ENCODE measurements at regions not wholly inside any gene's neighbourhood (a gene's known extent, or its start where the extent isn't known, plus 50 kb on each side); places are given as distances from the start of the nearest gene placed in this dataset.
"Not testable (repeated sequence)": the region's sequence is repeated elsewhere in the genome, so short reads cannot be mapped to it uniquely, and the experiment has no call there.

GRCh38 chr3:127435299-127435698, 147.5 kb upstream of the PRR20G start:
- DNase-seq: not testable (repeated sequence)

DNA sequence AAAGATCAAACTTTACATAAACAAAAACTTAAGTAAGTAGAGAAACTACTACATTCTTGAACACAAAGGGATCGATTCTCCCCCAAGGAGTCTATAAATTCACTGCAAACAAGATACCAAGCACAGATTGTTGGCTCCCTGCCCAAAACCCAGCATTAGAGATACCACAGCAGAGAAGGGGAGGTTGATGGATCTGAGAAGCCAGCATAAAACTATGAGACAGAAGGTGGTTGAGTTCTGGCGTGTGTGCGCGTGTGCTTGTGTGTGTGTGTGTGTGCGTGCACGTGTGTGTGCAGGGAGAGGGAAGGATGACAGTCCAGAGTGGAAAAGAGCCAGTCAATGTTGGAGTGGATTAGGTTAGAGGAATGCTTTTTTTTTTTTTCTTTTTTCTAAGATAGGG, 143.2 kb upstream of the PRR20G start:
- peak in 1 of 2 experiments; percentile 2 for DNase-seq

DNA sequence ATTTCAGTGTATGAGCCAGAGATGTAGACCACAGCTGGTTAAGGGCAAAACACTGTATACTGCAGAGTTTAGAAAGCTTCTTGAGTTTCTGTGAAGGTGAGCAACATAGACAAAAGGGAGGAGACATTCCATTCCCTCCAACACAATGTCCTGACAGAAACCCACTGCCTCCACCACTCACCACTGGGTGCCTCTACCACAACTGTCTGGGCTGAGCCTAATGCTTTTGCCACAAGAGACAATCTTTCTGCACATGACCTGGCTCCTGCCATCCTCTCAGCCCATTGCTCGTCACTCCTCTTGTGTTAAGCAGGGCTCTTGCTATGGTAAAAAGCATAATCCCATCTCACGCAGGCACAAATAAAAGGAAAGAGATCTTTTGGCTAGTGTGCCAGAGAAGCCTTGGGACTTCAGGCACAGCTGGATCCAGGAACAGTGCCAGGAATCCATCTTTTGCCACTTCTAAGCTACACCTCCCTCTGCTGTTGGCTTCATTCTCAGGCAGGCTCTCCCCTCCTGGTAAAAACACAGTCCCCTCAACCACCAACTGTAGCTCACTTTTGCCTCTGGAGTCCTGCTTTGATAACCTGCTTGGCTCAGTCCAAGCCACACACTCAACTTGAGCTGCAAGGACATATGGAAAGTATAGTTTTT, 140.6 kb upstream of the PRR20G start:
- no peak for DNase-seq

GRCh38 chr3:127427666-127428065, 139.8 kb upstream of the PRR20G start:
- DNase-seq: no peak

DNA sequence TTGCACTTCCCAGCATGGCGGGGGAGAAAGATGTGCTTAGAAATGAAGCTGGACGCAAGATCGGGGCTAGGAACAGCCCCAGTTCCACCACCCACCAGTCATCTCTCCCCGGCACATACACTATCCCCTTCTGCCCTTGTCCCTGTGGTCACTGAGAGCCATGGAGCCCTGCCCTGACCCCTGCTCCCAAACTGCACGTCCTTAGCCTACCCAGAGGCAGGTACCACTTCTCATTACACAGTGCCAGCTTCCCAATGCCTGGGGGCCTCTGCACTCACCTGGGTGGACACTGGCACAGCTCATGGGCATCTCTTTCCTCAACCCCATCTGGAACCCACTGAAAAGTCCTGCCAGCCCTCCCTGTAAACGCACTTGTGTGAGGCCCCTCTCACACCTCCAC, 139.3 kb upstream of the PRR20G start:
- DNase-seq: no peak

- DNase-seq: peak in 1 of 2 experiments; percentile 7
Observed at GRCh38 chr3:127426444-127427153, 138.8 kb upstream of the PRR20G start.

GRCh38 chr3:127425505-127426443, 137.9 kb upstream of the PRR20G start:
- peak; percentile 4 to 8 for DNase-seq

GRCh38 chr3:127424766-127425504, 137.1 kb upstream of the PRR20G start:
- DNase-seq: peak; percentile 1 to 8

DNA sequence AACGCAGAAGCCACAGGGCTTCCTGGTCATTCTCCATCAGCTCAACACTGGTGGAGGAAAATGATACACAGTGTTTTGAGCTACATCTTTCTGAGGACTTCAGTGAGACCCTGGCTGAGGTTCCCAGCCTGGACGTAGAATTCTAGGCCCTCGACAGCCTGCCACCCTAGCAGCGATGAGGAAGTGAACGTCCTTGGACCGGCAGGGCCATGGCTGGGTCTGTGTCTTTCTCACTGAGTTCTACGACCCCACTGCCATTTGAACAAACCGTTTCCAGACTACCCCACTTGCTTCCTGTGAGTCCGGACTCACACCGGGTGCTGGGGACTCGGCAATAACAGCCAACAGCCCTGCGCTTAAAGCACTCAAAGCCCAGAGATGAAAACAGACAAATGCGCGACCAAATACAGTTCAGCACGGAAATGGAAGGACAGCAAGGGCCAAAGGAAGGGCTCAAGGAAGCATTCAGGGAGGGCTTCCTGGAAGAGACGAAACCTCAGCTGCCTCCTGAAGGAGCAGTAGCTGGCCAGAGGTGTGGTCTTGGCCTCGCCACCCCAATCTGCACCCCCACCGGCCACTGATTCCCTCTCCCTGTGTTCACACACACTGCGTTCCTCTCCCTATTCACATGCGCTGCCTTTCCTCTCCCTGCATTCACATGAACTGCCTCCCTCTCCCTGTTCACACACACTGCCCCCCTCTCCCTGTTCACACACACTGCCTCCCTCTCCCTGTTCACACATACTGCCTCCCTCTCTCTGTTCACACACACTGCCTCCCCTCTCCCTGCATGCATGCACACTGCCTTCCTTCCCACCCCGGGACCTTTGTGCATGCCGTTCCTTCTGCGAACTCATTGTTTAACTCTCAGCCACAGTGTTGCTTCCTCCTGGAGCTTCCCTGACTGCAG, 136.3 kb upstream of the PRR20G start:
- DNase-seq: peak; percentile 8 to 14

GRCh38 chr3:127422663-127423375, 135.0 kb upstream of the PRR20G start:
- DNase-seq: peak in 1 of 2 experiments; percentile 5

DNA sequence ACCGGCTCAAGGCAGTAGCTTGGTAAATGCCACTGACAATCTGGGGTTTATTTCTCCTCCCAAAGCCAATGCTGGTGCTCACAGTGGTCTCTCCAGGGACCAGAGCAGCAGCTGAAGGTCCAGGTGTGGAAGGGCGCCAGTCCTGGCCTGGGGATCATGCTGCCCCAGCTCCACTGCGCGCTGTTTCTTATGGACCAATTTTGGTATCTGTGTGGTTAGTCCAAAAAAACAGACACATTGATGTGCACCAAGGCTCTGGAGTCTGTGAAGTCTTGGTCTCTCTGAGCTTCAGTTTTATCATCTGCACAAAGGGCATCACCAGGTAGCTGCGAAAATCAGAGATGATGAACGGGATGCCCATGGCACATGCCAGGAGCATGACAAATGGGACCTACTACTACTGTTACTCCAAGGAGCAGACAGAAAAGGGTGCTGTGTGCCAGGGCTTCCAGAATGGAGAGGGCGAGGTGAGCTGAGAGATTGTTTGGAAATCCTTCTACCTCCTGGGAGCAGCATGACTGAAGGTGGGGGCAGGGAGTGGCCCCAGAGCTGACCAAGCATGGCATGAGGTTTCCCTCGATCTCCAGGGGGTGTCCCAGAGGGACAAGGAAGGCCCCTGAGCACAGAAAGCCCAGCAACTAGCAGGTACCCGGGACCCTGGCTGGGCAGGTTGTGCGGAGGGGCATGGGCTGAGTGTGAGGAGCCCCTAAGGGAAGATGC, 134.3 kb upstream of the PRR20G start:
- peak in 1 of 2 experiments; percentile 7 for DNase-seq

DNA sequence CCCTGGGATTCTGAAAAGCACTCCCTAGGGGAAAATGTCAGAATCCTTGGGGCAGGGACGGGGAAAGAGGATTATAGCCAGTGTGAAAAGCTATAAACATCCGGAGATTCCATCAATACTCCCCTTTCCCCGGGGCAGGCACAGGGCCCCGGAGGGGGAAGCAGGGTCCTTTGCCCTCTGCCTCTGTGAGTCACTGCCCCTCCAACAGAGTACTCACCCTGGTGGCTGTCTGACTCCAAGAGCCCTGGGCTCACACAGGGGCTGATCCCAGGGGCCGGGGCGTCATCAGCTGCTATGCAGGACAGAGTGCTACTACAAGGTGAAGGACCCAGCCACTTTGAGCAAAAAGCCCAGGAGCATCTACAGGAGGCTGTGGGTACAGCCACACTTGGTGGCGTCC, 133.0 kb upstream of the PRR20G start:
- DNase-seq: no peak

GRCh38 chr3:127419641-127420553, 132.1 kb upstream of the PRR20G start:
- DNase-seq: peak in 1 of 2 experiments; percentile 4

DNA sequence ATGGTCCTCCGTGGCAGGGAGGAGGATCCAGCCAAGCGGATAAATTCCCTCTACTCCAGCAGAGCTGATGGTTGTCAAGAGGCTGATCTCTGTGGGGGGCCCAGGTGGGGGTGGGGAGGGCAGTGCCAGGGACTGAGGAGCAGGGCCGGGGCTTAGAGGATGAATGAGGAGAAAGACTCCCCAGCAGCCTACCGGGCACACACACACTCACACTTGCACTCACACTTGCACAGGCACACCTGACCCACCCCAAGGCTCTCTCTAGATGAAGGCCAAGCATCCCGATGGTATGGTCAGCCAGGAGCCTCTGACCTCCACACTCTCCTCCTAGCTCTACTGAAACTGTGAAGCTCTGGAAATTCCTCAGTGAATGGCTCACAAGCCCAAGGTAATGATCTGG, 131.3 kb upstream of the PRR20G start:
- DNase-seq: no peak

GRCh38 chr3:127418560-127419147, 130.8 kb upstream of the PRR20G start:
- DNase-seq: no peak

- DNase-seq: no peak
Observed at GRCh38 chr3:127417709-127418559, 130.1 kb upstream of the PRR20G start.

GRCh38 chr3:127413871-127414270, 126.0 kb upstream of the PRR20G start:
- peak in 1 of 2 experiments; percentile 4 for DNase-seq

GRCh38 chr3:127413318-127413673, 125.5 kb upstream of the PRR20G start:
- no peak for DNase-seq
